HEK293 (cell line): ENCODE measurements at regions not wholly inside any gene's neighbourhood (a gene's known extent, or its start where the extent isn't known, plus 50 kb on each side); places are given as distances from the start of the nearest gene placed in this dataset.

Experiments
- CTCF ChIP-seq: fragments of 450-650 bp; formaldehyde crosslinking; IDR thresholded peaks from 2 replicates; pipeline ENCODE4 v1.5.1; 2016; ENCODE audit warnings: missing biosample characterization, missing genetic modification characterization
- MEIS1 ChIP-seq: sonication (generic); formaldehyde crosslinking; IDR thresholded peaks from 2 replicates; pipeline ENCODE4 v1.8.1; 2022; ENCODE audit warnings: missing genetic modification reagents, mild to moderate bottlenecking, borderline replicate concordance
- OVOL3 ChIP-seq: fragments of 450-650 bp; formaldehyde crosslinking; IDR thresholded peaks from 2 replicates; pipeline ENCODE4 v1.5.1; 2016; ENCODE audit warnings: missing biosample characterization, missing genetic modification characterization
- TRIM28 ChIP-seq: IDR thresholded peaks from 2 replicates; pipeline ENCODE4 v1.6.1; 2011; ENCODE audit warnings: low read length, control low read depth, borderline replicate concordance
- YY1 ChIP-seq: fragments of 450-650 bp; formaldehyde crosslinking; IDR thresholded peaks from 2 replicates; pipeline ENCODE4 v1.5.1; 2018; ENCODE audit warnings: missing biosample characterization, missing genetic modification characterization
- ZBTB6 ChIP-seq: fragments of 450-650 bp; formaldehyde crosslinking; IDR thresholded peaks from 2 replicates; pipeline ENCODE4 v1.5.1; 2017; ENCODE audit warnings: missing biosample characterization, missing genetic modification characterization
- ZNF10 ChIP-seq: fragments of 450-650 bp; formaldehyde crosslinking; IDR thresholded peaks from 2 replicates; pipeline ENCODE4 v1.5.1; 2017; ENCODE audit warnings: missing biosample characterization, missing genetic modification characterization
- ZNF274 ChIP-seq, 2 experiments: fragments of 200-500 bp in 1 of 2; fragments of 450-650 bp in 1 of 2; sonication (Bioruptor generic) in 1 of 2; formaldehyde crosslinking in 1 of 2; IDR thresholded peaks; 2 replicates each; pipeline versions ENCODE4 v1.5.1 to v1.6.1; 2014 to 2016; ENCODE audit warnings: borderline replicate concordance in 1 of 2, inconsistent platforms in 1 of 2, low read length in 1 of 2, missing biosample characterization in 1 of 2, missing genetic modification characterization in 1 of 2
- ZNF391 ChIP-seq: fragments of 450-650 bp; formaldehyde crosslinking; IDR thresholded peaks from 2 replicates; pipeline ENCODE4 v1.5.1; 2016; ENCODE audit warnings: low read depth, missing biosample characterization, missing genetic modification characterization, borderline replicate concordance
- ZNF747 ChIP-seq: fragments of 450-650 bp; formaldehyde crosslinking; IDR thresholded peaks from 2 replicates; pipeline ENCODE4 v1.5.1; 2016; ENCODE audit warnings: missing biosample characterization, missing genetic modification characterization

- TF ChIP-seq ZNF274 (IDR thresholded peaks at IDR 0.05; ENCODE audit: low read length) = no peak
- no peak for TF ChIP-seq ZNF274 (tag by site-specific recombination; IDR thresholded peaks at IDR 0.05; ENCODE audit: borderline replicate concordance)
- TF ChIP-seq ZNF747 (tag by site-specific recombination) = no peak
- TF ChIP-seq ZNF391 (tag by site-specific recombination) = no peak
- no peak for TF ChIP-seq ZBTB6 (tag by site-specific recombination)
- no peak for TF ChIP-seq ZNF10 (tag by site-specific recombination)
- TF ChIP-seq TRIM28 = no peak
- TF ChIP-seq CTCF (tag by site-specific recombination) = no peak
- TF ChIP-seq MEIS1 (CRISPR knock-in tag) = no peak
- no peak for TF ChIP-seq OVOL3 (tag by site-specific recombination)
- TF ChIP-seq YY1 (tag by site-specific recombination) = no peak
These were observed 267.9 kb upstream of the THBS1 start for GRCh38 chr15:39312984-39313383.
